ENCODE measurements at regions not wholly inside any gene's neighbourhood (a gene's known extent, or its start where the extent isn't known, plus 50 kb on each side); places are given as distances from the start of the nearest gene placed in this dataset.
A peak's percentile ranks its signal among the peaks of the same experiment; 100 is the strongest.

DNA sequence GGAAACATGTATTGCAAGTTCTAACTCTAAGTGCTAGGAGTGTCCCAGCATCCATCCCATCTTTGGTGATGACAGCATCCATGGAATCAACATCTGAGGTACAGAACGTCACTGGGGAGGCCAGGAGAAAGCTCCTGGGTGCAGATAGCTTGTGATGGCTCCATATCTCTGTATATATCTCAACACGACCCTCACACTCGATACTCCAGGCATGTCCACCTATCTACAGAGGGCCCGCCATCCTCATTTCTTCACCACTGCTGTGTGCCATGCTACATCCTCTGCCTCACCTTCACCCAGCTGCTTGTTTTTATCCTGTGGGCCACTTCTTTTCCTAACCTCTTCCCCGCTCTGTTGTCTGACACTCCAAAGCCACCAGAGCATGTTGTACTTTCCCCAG, 100.4 kb upstream of the SERP2 start:
- DNase-seq = no peak

DNA sequence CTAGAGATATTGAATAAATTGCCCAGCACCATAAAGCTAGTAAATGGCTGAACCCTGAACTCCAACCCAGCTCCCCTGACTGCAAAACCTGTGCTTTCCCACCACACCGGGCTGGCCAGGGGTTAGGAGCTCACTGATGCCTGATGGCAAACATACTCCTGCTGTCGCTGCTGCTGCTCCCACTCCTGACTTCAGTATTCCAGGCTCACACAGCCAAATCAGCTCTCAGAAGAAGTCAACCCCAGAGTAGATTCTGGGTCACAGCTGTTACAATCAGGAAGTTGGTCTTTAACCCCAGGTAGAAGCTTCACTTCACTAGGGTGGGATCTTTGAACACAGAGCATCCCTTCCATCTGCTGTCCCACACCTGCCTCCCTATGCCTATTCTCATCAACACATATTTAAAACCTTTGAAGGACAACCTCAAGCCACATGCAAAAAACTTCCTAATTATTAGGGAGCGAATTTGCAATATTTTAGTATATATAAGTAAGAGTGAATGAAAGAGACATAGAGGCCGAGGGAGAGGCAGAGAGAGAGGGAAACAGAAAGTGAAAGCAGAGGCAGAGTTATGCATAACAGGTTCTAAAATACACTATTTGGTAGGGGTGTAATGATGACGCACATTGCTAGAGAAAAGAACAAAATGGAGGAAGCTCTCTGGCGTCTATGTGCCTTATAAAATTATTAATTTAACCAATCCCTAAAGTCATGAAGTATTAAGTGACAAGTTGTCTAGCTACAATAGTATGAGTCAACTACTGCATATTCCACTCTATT, 99.4 kb upstream of the SERP2 start:
- intact Hi-C loops (cut with DNase I) = loop anchor here (2.0 to 5.0 kb wide), 2 partner anchors 37 to 161 kb away; no protein-coding TSS in a partner anchor
- Histone ChIP-seq H3K4me3 (ENCODE audit: low read length in 2 of 2) (no peak overlapping the region), H3K9me3 (ENCODE audit: control insufficient read depth, low read length) (no peaks in the 10 kb centered on the region), H3K27ac (ENCODE audit: low read depth in 1 of 2, low read length in 2 of 2) (peak overlapping the region; percentile 89 to 91), H3K4me1 (ENCODE audit: control insufficient read depth in 1 of 2, insufficient read depth in 2 of 2, low read length in 2 of 2) (peaks cover 5 to 11% of the 10 kb centered on the region in 2 donors), H3K36me3 (ENCODE audit: control insufficient read depth in 1 of 2, insufficient read depth in 2 of 2, low read length in 1 of 2) (no peaks in the 10 kb centered on the region), H3K27me3 (ENCODE audit: control insufficient read depth in 1 of 2, insufficient read depth in 2 of 2, low read length in 1 of 2) (no peaks in the 10 kb centered on the region)
- DNase-seq (no peak), ATAC-seq (ENCODE audit: low FRiP score) (peak; percentile 77)
- 29 to 35% methylated on average over 6 of the region's 6 CpGs for WGBS, 2 donors

More for the DNA sequence above, 100.4 kb upstream of the SERP2 start:
- Histone ChIP-seq H3K4me1 (ENCODE audit: control insufficient read depth in 1 of 2, insufficient read depth in 2 of 2, low read length in 2 of 2) (peaks cover 5 to 14% of the 10 kb centered on the region in 2 donors), H3K9me3 (ENCODE audit: control insufficient read depth, low read length) (no peaks in the 10 kb centered on the region), H3K36me3 (ENCODE audit: control insufficient read depth in 1 of 2, insufficient read depth in 2 of 2, low read length in 1 of 2) (no peaks in the 10 kb centered on the region), H3K27me3 (ENCODE audit: control insufficient read depth in 1 of 2, insufficient read depth in 2 of 2, low read length in 1 of 2) (no peaks in the 10 kb centered on the region), H3K4me3 (ENCODE audit: low read length in 2 of 2) (no peak overlapping the region), H3K27ac (ENCODE audit: low read depth in 1 of 2, low read length in 2 of 2) (peak overlapping the region in 1 of 2 donors; percentile 91)
- intact Hi-C loops (cut with DNase I) = loop anchor here (2.0 to 5.0 kb wide), 2 partner anchors 36 to 162 kb away; no protein-coding TSS in a partner anchor
- no peak for ATAC-seq (ENCODE audit: low FRiP score)
- 96 to 98% methylated on average over 5 of the region's 5 CpGs for WGBS, 2 donors

DNA sequence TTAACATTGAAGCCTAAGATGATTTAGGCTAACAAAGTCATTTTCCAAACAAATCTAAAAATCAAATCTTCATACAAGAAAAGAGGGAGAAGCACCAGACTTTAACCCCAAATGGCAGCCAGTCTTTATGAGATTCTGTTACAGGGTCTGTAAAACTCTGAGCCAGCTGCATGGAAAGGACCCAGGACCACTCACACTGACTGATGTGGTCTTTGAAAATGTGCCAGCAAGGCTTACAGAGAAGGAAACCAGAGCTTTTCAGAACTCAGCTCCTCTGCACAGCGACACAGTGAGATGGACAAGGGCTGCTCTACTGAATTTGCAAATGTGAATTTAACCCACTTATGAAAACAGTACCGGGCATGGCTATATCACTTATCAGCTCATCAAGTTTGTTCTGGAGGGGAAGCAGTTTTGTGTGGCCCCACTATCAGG, 98.8 kb upstream of the SERP2 start:
- ATAC-seq (ENCODE audit: low FRiP score) (no peak), DNase-seq (no peak)
- H3K27ac ChIP-seq (ENCODE audit: low read depth in 1 of 2, low read length in 2 of 2) = peak overlapping the region; percentile 89 to 94
- H3K36me3 ChIP-seq (ENCODE audit: control insufficient read depth in 1 of 2, insufficient read depth in 2 of 2, low read length in 1 of 2) = no peaks in the 10 kb centered on the region
- 12 to 13% methylated on average over 2 of the region's 2 CpGs for WGBS, 2 donors
- intact Hi-C loops (cut with DNase I) = loop anchor here (5.0 kb wide), 1 partner anchor 37 kb away; no protein-coding TSS in a partner anchor
- H3K4me3 ChIP-seq (ENCODE audit: low read length in 2 of 2) = no peak overlapping the region
- peaks cover 5 to 11% of the 10 kb centered on the region in 2 donors for H3K4me1 ChIP-seq (ENCODE audit: control insufficient read depth in 1 of 2, insufficient read depth in 2 of 2, low read length in 2 of 2)
- no peaks in the 10 kb centered on the region for H3K9me3 ChIP-seq (ENCODE audit: control insufficient read depth, low read length)
- no peaks in the 10 kb centered on the region for H3K27me3 ChIP-seq (ENCODE audit: control insufficient read depth in 1 of 2, insufficient read depth in 2 of 2, low read length in 1 of 2)

DNA sequence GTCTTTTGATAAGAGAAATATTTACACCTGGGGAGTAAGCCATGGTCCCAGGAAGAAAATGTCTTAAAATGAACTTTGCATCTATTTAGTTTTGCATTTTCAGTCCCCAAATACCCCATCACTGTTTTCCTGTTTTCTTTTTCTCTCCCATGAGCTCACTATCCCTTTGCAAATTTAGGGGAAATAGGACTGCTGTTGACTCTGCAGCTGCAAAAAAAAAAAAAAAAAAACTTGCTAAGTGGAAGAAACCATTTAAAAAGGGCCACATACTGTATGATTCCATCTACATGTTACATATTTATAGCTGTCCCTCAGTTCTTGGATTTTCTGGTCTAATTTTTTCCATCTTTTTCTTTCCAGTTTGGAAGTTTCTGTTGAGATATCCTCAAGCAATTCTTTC, 98.2 kb upstream of the SERP2 start:
- no peaks in the 10 kb centered on the region for H3K9me3 ChIP-seq (ENCODE audit: control insufficient read depth, low read length)
- H3K4me3 ChIP-seq (ENCODE audit: low read length in 2 of 2) = no peak overlapping the region
- intact Hi-C loops (cut with DNase I) = no loop called here
- H3K36me3 ChIP-seq (ENCODE audit: control insufficient read depth in 1 of 2, insufficient read depth in 2 of 2, low read length in 1 of 2) = no peaks in the 10 kb centered on the region
- no peaks in the 10 kb centered on the region for H3K27me3 ChIP-seq (ENCODE audit: control insufficient read depth in 1 of 2, insufficient read depth in 2 of 2, low read length in 1 of 2)
- ATAC-seq (ENCODE audit: low FRiP score) (no peak), DNase-seq (no peak)
- H3K27ac ChIP-seq (ENCODE audit: low read depth in 1 of 2, low read length in 2 of 2) = no peak overlapping the region
- H3K4me1 ChIP-seq (ENCODE audit: control insufficient read depth in 1 of 2, insufficient read depth in 2 of 2, low read length in 2 of 2) = peaks cover 5 to 9% of the 10 kb centered on the region in 2 donors

DNA sequence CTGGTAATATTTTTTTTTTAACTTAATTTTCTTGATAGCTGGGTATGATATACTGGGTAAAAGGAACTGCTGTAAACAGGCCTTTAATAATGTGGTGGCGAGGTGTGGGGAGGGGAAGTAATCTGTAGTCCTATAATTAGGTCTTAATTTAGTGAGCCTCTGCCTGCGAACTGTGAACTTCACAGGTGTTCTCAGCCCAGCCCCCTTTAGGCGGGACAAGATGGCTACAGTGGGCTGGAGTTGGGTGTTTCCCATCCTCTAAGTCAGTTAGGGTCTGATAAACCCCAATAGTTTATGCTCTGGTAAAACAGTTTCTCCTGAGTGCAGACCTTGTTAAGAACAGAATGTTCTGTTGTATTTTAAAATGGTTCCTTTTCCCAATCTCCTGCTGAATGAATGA, 97.6 kb upstream of the SERP2 start:
- WGBS, 2 donors = 96 to 99% methylated on average over 3 of the region's 3 CpGs
- intact Hi-C loops (cut with DNase I) = no loop called here
- Histone ChIP-seq H3K4me3 (ENCODE audit: low read length in 2 of 2) (no peak overlapping the region), H3K27ac (ENCODE audit: low read depth in 1 of 2, low read length in 2 of 2) (no peak overlapping the region), H3K9me3 (ENCODE audit: control insufficient read depth, low read length) (no peaks in the 10 kb centered on the region), H3K4me1 (ENCODE audit: control insufficient read depth in 1 of 2, insufficient read depth in 2 of 2, low read length in 2 of 2) (peaks cover 5% of the 10 kb centered on the region in 2 donors), H3K36me3 (ENCODE audit: control insufficient read depth in 1 of 2, insufficient read depth in 2 of 2, low read length in 1 of 2) (no peaks in the 10 kb centered on the region), H3K27me3 (ENCODE audit: control insufficient read depth in 1 of 2, insufficient read depth in 2 of 2, low read length in 1 of 2) (no peaks in the 10 kb centered on the region)
- ATAC-seq (ENCODE audit: low FRiP score) (no peak), DNase-seq (no peak)

DNA sequence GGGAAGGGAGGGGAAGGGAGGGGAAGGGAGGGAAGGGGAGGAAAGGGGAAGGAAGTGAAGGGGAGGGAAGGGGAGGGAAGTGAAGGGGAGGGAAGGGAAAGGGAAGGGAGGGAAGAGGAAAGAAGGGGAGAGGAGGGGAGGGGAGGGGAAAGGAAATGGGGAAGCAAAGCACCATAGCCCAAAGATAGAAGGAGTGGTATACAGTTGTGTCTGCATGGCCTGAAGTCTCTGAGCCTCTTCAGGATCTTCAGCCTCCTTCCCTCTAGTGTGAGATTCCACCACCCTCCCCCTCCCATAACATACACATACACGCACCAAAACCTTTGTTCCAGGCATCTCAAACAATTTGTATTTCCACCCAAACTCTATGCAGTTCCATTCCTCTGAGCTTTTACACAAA, 96.2 kb upstream of the SERP2 start:
- Histone ChIP-seq H3K4me3 (ENCODE audit: low read length in 2 of 2) (no peak overlapping the region), H3K27me3 (ENCODE audit: control insufficient read depth in 1 of 2, insufficient read depth in 2 of 2, low read length in 1 of 2) (no peaks in the 10 kb centered on the region), H3K27ac (ENCODE audit: low read depth in 1 of 2, low read length in 2 of 2) (no peak overlapping the region), H3K36me3 (ENCODE audit: control insufficient read depth in 1 of 2, insufficient read depth in 2 of 2, low read length in 1 of 2) (no peaks in the 10 kb centered on the region), H3K9me3 (ENCODE audit: control insufficient read depth, low read length) (no peaks in the 10 kb centered on the region), H3K4me1 (ENCODE audit: control insufficient read depth in 1 of 2, insufficient read depth in 2 of 2, low read length in 2 of 2) (peaks cover 2 to 5% of the 10 kb centered on the region in 2 donors)
- no peak for ATAC-seq (ENCODE audit: low FRiP score)
- intact Hi-C loops (cut with DNase I) = no loop called here
- WGBS, 2 donors = 93 to 100% methylated on average over 1 of the region's 1 CpG
- no peak for DNase-seq

DNA sequence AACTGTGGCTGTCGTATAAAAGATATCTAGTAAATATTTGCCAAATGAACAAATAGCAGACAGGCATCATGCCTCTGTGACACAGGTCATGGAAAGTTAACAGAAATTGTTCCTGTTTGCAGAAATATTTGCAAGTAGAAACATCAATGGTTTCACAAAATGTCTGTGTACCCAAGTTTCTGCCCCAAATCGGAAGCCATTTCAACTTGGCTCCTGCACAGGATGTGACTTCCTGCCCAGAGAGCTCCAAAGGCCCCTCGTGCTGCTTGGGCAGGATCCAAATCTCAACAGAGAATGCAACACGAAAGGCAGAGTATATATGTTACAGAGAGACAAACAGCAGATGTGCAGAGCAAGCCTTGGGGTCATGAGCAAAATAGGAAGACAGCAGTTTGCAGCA, 95.5 kb upstream of the SERP2 start:
- ATAC-seq (ENCODE audit: low FRiP score) (no peak), DNase-seq (no peak)
- Histone ChIP-seq H3K4me3 (ENCODE audit: low read length in 2 of 2) (no peak overlapping the region), H3K4me1 (ENCODE audit: control insufficient read depth in 1 of 2, insufficient read depth in 2 of 2, low read length in 2 of 2) (peaks cover 2 to 5% of the 10 kb centered on the region in 2 donors), H3K9me3 (ENCODE audit: control insufficient read depth, low read length) (no peaks in the 10 kb centered on the region), H3K27me3 (ENCODE audit: control insufficient read depth in 1 of 2, insufficient read depth in 2 of 2, low read length in 1 of 2) (no peaks in the 10 kb centered on the region), H3K27ac (ENCODE audit: low read depth in 1 of 2, low read length in 2 of 2) (no peak overlapping the region), H3K36me3 (ENCODE audit: control insufficient read depth in 1 of 2, insufficient read depth in 2 of 2, low read length in 1 of 2) (no peaks in the 10 kb centered on the region)
- intact Hi-C loops (cut with DNase I) = no loop called here
- 44 to 59% methylated on average over 4 of the region's 4 CpGs for WGBS, 2 donors

DNA sequence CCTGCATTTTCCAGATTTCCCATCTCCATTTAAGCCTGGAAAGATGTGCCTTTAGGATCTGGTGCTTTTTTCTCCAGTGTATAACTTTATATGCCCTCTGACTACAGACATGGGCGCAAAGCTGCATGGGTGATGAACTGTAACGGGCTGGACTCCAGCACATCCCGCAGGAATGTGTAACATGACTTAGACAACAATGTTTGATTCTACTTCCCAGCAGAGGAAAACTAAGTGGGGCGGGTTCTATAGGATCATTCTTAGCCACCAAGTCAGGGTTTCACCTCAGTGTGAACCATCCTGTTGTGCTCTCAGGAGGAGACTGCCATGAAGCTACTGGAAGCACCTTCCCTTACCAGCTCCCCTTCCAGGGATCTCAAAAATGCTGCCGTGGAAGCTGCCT, 93.2 kb upstream of the SERP2 start:
- H3K9me3 ChIP-seq (ENCODE audit: control insufficient read depth, low read length) = no peaks in the 10 kb centered on the region
- no peaks in the 10 kb centered on the region for H3K36me3 ChIP-seq (ENCODE audit: control insufficient read depth in 1 of 2, insufficient read depth in 2 of 2, low read length in 1 of 2)
- intact Hi-C loops (cut with DNase I) = no loop called here
- no peaks in the 10 kb centered on the region for H3K27me3 ChIP-seq (ENCODE audit: control insufficient read depth in 1 of 2, insufficient read depth in 2 of 2, low read length in 1 of 2)
- 94 to 96% methylated on average over 5 of the region's 5 CpGs for WGBS, 2 donors
- H3K4me3 ChIP-seq (ENCODE audit: low read length in 2 of 2) = no peak overlapping the region
- no peak overlapping the region for H3K27ac ChIP-seq (ENCODE audit: low read depth in 1 of 2, low read length in 2 of 2)
- no peak for DNase-seq
- no peak for ATAC-seq (ENCODE audit: low FRiP score)
- H3K4me1 ChIP-seq (ENCODE audit: control insufficient read depth in 1 of 2, insufficient read depth in 2 of 2, low read length in 2 of 2) = no peaks in the 10 kb centered on the region
